Breast epithelium (tissue), 4 donors: ENCODE measurements at regions not wholly inside any gene's neighbourhood (a gene's known extent, or its start where the extent isn't known, plus 50 kb on each side); places are given as distances from the start of the nearest gene placed in this dataset.

ENCODE experiments used
- DNase-seq, 2 donors: peaks; one replicate each; pipeline ENCODE4 v3.0.0-alpha.2; 2019; ENCODE audit warnings: low spot score in 2 of 2
- H3K27ac ChIP-seq, 2 donors: fragments of 200-600 bp; sonication (generic) in 1 of 2; one replicate each; pipeline ENCODE4 v1.5.1; 2016 to 2019; ENCODE audit warnings: mild to moderate bottlenecking in 1 of 2
- H3K27me3 ChIP-seq, 2 donors: fragments of 200-600 bp; sonication (generic) in 1 of 2; one replicate each; pipeline versions ENCODE4 v1.5.1 to v1.6.0; 2017 to 2019; ENCODE audit warnings: control low read depth in 1 of 2, mild to moderate bottlenecking in 1 of 2
- H3K36me3 ChIP-seq: fragments of 200-600 bp; one replicate; pipeline ENCODE4 v1.5.1; 2019
- H3K4me1 ChIP-seq, 2 donors: fragments of 200-600 bp; sonication (generic); one replicate each; pipeline ENCODE4 v1.5.1; 2016 to 2019; ENCODE audit warnings: control low read depth in 1 of 2
- H3K4me3 ChIP-seq, 3 donors: fragments of 200-600 bp; sonication (generic); 1 replicate in 2 of 3; 2 replicates in 1 of 3; pipeline ENCODE4 v1.5.1; 2016 to 2019; ENCODE audit warnings: mild to moderate bottlenecking in 3 of 3, moderate library complexity in 2 of 3
- H3K9me3 ChIP-seq, 2 donors: fragments of 200-600 bp; sonication (generic) in 1 of 2; one replicate each; pipeline ENCODE4 v1.5.1; 2016 to 2019; ENCODE audit warnings: control low read depth in 1 of 2
- POLR2A ChIP-seq: fragments of 450-650 bp; IDR thresholded peaks from one replicate; pipeline ENCODE4 v1.6.1; 2016; ENCODE audit warnings: antibody characterized with exemption, mild to moderate bottlenecking, moderate library complexity
- POLR2AphosphoS5 ChIP-seq, 3 donors: sonication (generic); formaldehyde crosslinking; IDR thresholded peaks; one replicate each; pipeline ENCODE4 v1.6.1; 2017; ENCODE audit warnings: antibody characterized with exemption in 3 of 3
- intact Hi-C: fragments of 100-400 bp; cut with DNase I; formaldehyde crosslinking; loops from one replicate; pipeline ENCODE4 v1.15.1; 2023; ENCODE audit warnings: low total_unique reads
- TF ChIP-seq, protein P1 (sequence below), 3 donors: fragments of 450-650 bp; IDR thresholded peaks; one replicate each; pipeline ENCODE4 v1.5.1; 2016 to 2017; ENCODE audit warnings: antibody characterized with exemption in 3 of 3, mild to moderate bottlenecking in 3 of 3, moderate library complexity in 3 of 3

DNA sequence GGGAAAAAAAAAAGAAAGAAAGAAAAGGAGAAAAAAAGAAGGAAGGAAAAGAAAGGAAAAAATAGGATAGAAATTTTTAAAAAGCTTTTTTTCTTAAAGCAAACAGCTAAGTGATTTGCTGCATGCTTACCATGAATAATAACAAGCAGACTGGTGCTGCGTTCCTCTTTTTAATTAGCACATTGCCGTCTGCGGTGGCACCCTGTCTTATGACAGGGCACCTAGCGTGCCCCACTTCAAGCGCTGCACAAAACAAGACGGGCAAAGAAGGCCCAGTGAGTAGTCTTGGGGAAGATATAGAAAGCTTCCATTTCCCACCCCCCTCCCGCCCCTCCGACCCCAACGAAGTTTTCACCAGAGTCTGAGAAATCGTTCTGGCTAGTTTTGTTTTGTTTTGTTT, 513.9 kb downstream of the ZNF608 start:
- H3K27ac ChIP-seq: no peak overlapping the region
- H3K4me1 ChIP-seq: no peaks in the 10 kb centered on the region
- H3K9me3 ChIP-seq: no peaks in the 10 kb centered on the region
- TF ChIP-seq POLR2AphosphoS5 (IDR thresholded peaks at IDR 0.05): no peak
- TF ChIP-seq, protein P1, sequence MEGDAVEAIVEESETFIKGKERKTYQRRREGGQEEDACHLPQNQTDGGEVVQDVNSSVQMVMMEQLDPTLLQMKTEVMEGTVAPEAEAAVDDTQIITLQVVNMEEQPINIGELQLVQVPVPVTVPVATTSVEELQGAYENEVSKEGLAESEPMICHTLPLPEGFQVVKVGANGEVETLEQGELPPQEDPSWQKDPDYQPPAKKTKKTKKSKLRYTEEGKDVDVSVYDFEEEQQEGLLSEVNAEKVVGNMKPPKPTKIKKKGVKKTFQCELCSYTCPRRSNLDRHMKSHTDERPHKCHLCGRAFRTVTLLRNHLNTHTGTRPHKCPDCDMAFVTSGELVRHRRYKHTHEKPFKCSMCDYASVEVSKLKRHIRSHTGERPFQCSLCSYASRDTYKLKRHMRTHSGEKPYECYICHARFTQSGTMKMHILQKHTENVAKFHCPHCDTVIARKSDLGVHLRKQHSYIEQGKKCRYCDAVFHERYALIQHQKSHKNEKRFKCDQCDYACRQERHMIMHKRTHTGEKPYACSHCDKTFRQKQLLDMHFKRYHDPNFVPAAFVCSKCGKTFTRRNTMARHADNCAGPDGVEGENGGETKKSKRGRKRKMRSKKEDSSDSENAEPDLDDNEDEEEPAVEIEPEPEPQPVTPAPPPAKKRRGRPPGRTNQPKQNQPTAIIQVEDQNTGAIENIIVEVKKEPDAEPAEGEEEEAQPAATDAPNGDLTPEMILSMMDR (IDR thresholded peaks at IDR 0.05): no peak
- no peak for TF ChIP-seq POLR2A
- no peak overlapping the region for H3K4me3 ChIP-seq
- no peaks in the 10 kb centered on the region for H3K27me3 ChIP-seq
- no peaks in the 10 kb centered on the region for H3K36me3 ChIP-seq
- no peak for DNase-seq
- intact Hi-C loops: no loop called here

DNA sequence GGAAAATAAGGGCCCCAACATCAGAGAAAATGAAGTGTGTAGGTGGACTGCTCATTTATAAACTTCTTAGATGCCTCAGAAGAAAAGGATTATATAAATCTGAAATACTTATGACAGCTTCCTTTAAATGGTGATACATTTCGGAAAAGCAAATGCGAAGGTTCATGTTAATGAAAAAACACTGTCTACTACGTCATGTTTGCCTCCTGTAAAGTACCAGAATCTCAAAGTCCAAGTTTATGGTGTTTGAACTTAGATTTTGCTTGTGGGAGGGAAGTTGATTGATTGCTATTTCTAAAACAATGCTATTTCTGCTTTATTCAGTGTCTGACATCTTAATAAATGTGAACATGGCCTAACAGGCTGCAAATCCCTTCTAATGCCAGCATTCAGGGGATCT, 514.6 kb downstream of the ZNF608 start:
- Histone ChIP-seq H3K27ac (no peak overlapping the region), H3K4me3 (no peak overlapping the region), H3K36me3 (no peaks in the 10 kb centered on the region), H3K4me1 (no peaks in the 10 kb centered on the region), H3K27me3 (no peaks in the 10 kb centered on the region), H3K9me3 (no peaks in the 10 kb centered on the region)
- intact Hi-C loops: no loop called here
- TF ChIP-seq POLR2A (no peak), POLR2AphosphoS5 (IDR thresholded peaks at IDR 0.05) (no peak)
- TF ChIP-seq, protein P1 (IDR thresholded peaks at IDR 0.05): no peak
- DNase-seq: no peak

DNA sequence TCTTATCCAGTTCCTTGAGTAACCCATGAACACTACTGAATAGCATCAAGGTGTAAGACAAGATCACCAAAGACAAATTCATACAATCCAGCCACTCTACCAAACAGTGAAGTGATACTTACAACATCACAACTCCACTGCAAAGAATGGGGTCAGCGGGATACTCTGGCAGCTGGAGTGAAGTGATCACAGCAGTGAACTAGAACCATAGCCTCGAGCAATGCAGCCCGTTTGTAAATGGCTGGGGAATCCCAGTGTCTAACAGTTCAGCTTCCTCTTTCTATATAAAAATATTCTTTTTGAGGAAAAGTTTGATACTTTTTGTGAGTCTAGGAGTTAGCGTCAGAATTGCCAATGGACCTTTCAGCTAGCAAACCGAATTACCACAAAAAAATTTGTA, 515.2 kb downstream of the ZNF608 start:
- no peak overlapping the region for H3K4me3 ChIP-seq
- intact Hi-C loops: no loop called here
- H3K9me3 ChIP-seq: no peaks in the 10 kb centered on the region
- TF ChIP-seq POLR2AphosphoS5 (IDR thresholded peaks at IDR 0.05) (no peak), POLR2A (no peak)
- TF ChIP-seq, protein P1 (IDR thresholded peaks at IDR 0.05): no peak
- no peak overlapping the region for H3K27ac ChIP-seq
- H3K4me1 ChIP-seq: no peaks in the 10 kb centered on the region
- H3K27me3 ChIP-seq: no peaks in the 10 kb centered on the region
- H3K36me3 ChIP-seq: no peaks in the 10 kb centered on the region
- no peak for DNase-seq

DNA sequence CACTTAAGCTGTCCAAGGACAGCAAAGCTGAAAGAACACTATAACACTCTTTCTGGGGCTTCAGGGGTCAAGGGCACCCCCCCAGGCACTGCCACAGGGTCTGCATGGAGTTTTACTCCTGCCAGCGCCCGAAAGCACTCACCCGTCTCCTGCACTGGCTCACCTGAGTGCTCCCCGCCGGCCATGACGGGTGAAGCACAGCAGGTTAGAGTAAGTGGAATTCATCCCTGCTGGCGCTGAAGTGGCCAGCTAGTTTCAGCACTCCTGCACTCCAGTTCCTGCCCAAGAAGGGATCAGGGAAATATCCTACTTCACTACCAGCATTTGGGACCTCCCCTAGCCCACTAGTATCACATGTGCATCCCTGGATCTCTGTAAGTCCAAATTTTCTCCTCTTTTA, 516.0 kb downstream of the ZNF608 start:
- Histone ChIP-seq H3K27ac (no peak overlapping the region), H3K9me3 (no peaks in the 10 kb centered on the region), H3K27me3 (no peaks in the 10 kb centered on the region), H3K4me1 (no peaks in the 10 kb centered on the region), H3K36me3 (no peaks in the 10 kb centered on the region), H3K4me3 (no peak overlapping the region)
- intact Hi-C loops: no loop called here
- DNase-seq: no peak
- no peak for TF ChIP-seq POLR2AphosphoS5 (IDR thresholded peaks at IDR 0.05)
- TF ChIP-seq, protein P1 (IDR thresholded peaks at IDR 0.05): no peak
- no peak for TF ChIP-seq POLR2A

DNA sequence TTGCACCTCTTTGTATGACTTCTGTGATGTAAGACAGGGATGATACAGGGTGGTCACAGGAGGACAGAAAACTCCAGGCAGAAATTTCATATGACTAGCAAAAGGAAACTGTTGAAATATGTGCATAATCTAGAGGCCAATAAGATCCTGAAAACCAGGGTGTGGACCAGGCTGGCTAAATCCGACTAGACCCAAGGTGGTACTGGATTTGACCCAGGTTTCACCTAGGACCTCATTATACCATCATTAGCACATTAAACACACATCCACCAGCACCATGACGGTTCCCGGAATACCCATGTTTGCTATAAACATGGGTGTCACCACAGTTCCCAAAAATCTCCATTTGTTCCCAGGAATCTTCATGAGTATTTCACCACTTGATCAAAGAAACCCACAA, 517.1 kb downstream of the ZNF608 start:
- TF ChIP-seq POLR2AphosphoS5 (IDR thresholded peaks at IDR 0.05) (no peak), POLR2A (no peak)
- TF ChIP-seq, protein P1 (IDR thresholded peaks at IDR 0.05): no peak
- Histone ChIP-seq H3K4me1 (no peaks in the 10 kb centered on the region), H3K9me3 (no peaks in the 10 kb centered on the region), H3K4me3 (no peak overlapping the region), H3K36me3 (no peaks in the 10 kb centered on the region), H3K27me3 (no peaks in the 10 kb centered on the region), H3K27ac (no peak overlapping the region)
- intact Hi-C loops: no loop called here
- DNase-seq: no peak
